ENCODE measurements at regions not wholly inside any gene's neighbourhood (a gene's known extent, or its start where the extent isn't known, plus 50 kb on each side); places are given as distances from the start of the nearest gene placed in this dataset.

- Histone ChIP-seq H2AFZ (peak overlapping the region; percentile 83), H3F3A (ENCODE audit: insufficient read depth, low read depth) (no peaks in the 10 kb centered on the region), H3K9me3 (ENCODE audit: insufficient read depth, low read depth) (no peaks in the 10 kb centered on the region), H3K79me2 (ENCODE audit: low read depth) (no peaks in the 10 kb centered on the region), H3K9me2 (ENCODE audit: insufficient read depth) (no peaks in the 10 kb centered on the region), H3K4me1 (replicated peaks; ENCODE audit: insufficient read depth) (no peaks in the 10 kb centered on the region; the same call in 1 of the 2 replicates), H3K27me3 (ENCODE audit: insufficient read depth, low read depth) (peaks cover 3% of the 10 kb centered on the region; the same call in 1 of the 2 replicates), H4K20me1 (ENCODE audit: insufficient read depth) (no peaks in the 10 kb centered on the region), H3K27ac (no peak overlapping the region), H3K36me3 (ENCODE audit: low read depth) (no peaks in the 10 kb centered on the region), H3K4me2 (peak overlapping the region; percentile 80), H3K4me3 (peak overlapping the region; percentile 52; the same call in 1 of the 2 replicates)
- intact Hi-C loops (cut with micrococcal nuclease; ENCODE audit: unreplicated experiment) = no loop called here
- TF ChIP-seq, protein P1, sequence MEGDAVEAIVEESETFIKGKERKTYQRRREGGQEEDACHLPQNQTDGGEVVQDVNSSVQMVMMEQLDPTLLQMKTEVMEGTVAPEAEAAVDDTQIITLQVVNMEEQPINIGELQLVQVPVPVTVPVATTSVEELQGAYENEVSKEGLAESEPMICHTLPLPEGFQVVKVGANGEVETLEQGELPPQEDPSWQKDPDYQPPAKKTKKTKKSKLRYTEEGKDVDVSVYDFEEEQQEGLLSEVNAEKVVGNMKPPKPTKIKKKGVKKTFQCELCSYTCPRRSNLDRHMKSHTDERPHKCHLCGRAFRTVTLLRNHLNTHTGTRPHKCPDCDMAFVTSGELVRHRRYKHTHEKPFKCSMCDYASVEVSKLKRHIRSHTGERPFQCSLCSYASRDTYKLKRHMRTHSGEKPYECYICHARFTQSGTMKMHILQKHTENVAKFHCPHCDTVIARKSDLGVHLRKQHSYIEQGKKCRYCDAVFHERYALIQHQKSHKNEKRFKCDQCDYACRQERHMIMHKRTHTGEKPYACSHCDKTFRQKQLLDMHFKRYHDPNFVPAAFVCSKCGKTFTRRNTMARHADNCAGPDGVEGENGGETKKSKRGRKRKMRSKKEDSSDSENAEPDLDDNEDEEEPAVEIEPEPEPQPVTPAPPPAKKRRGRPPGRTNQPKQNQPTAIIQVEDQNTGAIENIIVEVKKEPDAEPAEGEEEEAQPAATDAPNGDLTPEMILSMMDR (conservative IDR thresholded peaks at IDR 0.05) = no peak
- TF ChIP-seq EZH2 (IDR thresholded peaks at IDR 0.05; ENCODE audit: low read depth) = no peak
- no TSS peak for BruUV-seq (replicated peaks)
- ChIA-PET CTCF (no interaction called here), POLR2A (ENCODE audit: unreplicated experiment) (no interaction called here)
- peak in 1 of 2 experiments; percentile 12 for DNase-seq
Observed at GRCh38 chr10:78134773-78135306, 101.2 kb downstream of the RPS24 start.

GRCh38 chr10:78137147-78137546, 103.5 kb downstream of the RPS24 start:
- Histone ChIP-seq H3K27me3 (ENCODE audit: insufficient read depth, low read depth) (peaks cover 24% of the 10 kb centered on the region; the same call in 1 of the 2 replicates), H3K4me3 (no peak overlapping the region), H3K36me3 (ENCODE audit: low read depth) (no peaks in the 10 kb centered on the region), H3F3A (ENCODE audit: insufficient read depth, low read depth) (no peaks in the 10 kb centered on the region), H3K4me2 (no peak overlapping the region), H2AFZ (no peak overlapping the region), H4K20me1 (ENCODE audit: insufficient read depth) (no peaks in the 10 kb centered on the region), H3K79me2 (ENCODE audit: low read depth) (no peaks in the 10 kb centered on the region), H3K4me1 (replicated peaks; ENCODE audit: insufficient read depth) (no peaks in the 10 kb centered on the region; the same call in 1 of the 2 replicates), H3K27ac (no peak overlapping the region), H3K9me2 (ENCODE audit: insufficient read depth) (no peaks in the 10 kb centered on the region), H3K9me3 (ENCODE audit: insufficient read depth, low read depth) (no peaks in the 10 kb centered on the region)
- ChIA-PET CTCF (no interaction called here), POLR2A (ENCODE audit: unreplicated experiment) (no interaction called here)
- TF ChIP-seq, protein P1 (conservative IDR thresholded peaks at IDR 0.05) = no peak
- TF ChIP-seq EZH2 (IDR thresholded peaks at IDR 0.05; ENCODE audit: low read depth) = no peak
- DNase-seq = no peak
- intact Hi-C loops (cut with micrococcal nuclease; ENCODE audit: unreplicated experiment) = no loop called here
- BruUV-seq (replicated peaks) = no TSS peak

DNA sequence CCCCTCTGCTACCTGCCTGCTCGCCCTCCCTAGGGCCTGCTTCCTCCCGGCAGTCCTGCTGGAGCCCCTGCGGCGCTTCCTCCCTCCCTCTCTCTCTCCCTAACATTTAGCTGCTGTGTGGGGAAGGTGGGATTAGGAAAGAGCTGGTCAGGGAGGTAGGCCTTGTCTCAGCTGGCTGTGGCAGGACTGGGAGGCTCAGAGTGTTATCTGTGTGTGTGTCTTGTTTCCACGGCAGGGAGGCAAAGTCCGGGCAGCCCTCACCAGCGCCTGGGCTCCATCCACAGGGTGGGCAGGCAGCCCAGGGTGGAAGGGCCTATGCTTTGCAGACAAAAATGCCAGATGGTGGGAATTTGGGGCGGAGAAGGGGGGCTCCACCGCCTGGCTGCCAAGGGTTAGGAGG, 105.7 kb downstream of the RPS24 start:
- Histone ChIP-seq H3K36me3 (ENCODE audit: low read depth) (no peaks in the 10 kb centered on the region), H2AFZ (no peak overlapping the region), H3K79me2 (ENCODE audit: low read depth) (no peaks in the 10 kb centered on the region), H3K4me3 (no peak overlapping the region), H4K20me1 (ENCODE audit: insufficient read depth) (no peaks in the 10 kb centered on the region), H3F3A (ENCODE audit: insufficient read depth, low read depth) (no peaks in the 10 kb centered on the region), H3K27ac (no peak overlapping the region), H3K4me2 (no peak overlapping the region), H3K9me3 (ENCODE audit: insufficient read depth, low read depth) (no peaks in the 10 kb centered on the region), H3K9me2 (ENCODE audit: insufficient read depth) (no peaks in the 10 kb centered on the region), H3K27me3 (ENCODE audit: insufficient read depth, low read depth) (peaks cover 43% of the 10 kb centered on the region; the same call in 1 of the 2 replicates), H3K4me1 (replicated peaks; ENCODE audit: insufficient read depth) (no peaks in the 10 kb centered on the region; the same call in 1 of the 2 replicates)
- intact Hi-C loops (cut with micrococcal nuclease; ENCODE audit: unreplicated experiment) = no loop called here
- ChIA-PET CTCF (no interaction called here), POLR2A (ENCODE audit: unreplicated experiment) (no interaction called here)
- no peak for DNase-seq
- TF ChIP-seq, protein P1 (conservative IDR thresholded peaks at IDR 0.05) = no peak
- no peak for TF ChIP-seq EZH2 (IDR thresholded peaks at IDR 0.05; ENCODE audit: low read depth)
- no TSS peak for BruUV-seq (replicated peaks)

Measured in PC-9 (cell line).